GM03348 (cell line): ENCODE measurements at regions not wholly inside any gene's neighbourhood (a gene's known extent, or its start where the extent isn't known, plus 50 kb on each side); places are given as distances from the start of the nearest gene placed in this dataset.

ENCODE experiments used
- DNase-seq: peaks from one replicate; pipeline ENCODE4 v3.0.0; 2012; ENCODE audit warnings: low spot score

- DNase-seq = peak; percentile 16
Measured at GRCh38 chr7:46810986-46811385, 770.9 kb downstream of the TNS3 start.

GRCh38 chr7:46809886-46810285, 772.0 kb downstream of the TNS3 start:
- DNase-seq = no peak

- no peak for DNase-seq
Measured at GRCh38 chr7:46806856-46807255, 775.1 kb downstream of the TNS3 start.

GRCh38 chr7:46802479-46802878, 779.4 kb downstream of the TNS3 start:
- DNase-seq = no peak

- DNase-seq = no peak
Measured at GRCh38 chr7:46791188-46791587, 790.7 kb downstream of the TNS3 start.

GRCh38 chr7:46786995-46787394, 794.9 kb downstream of the TNS3 start:
- DNase-seq = no peak

- DNase-seq = no peak
Measured at GRCh38 chr7:46786221-46786954, 795.5 kb downstream of the TNS3 start.

GRCh38 chr7:46784732-46785131, 797.2 kb downstream of the TNS3 start:
- DNase-seq = peak; percentile 7

- no peak for DNase-seq
Measured at GRCh38 chr7:46781901-46782439, 799.9 kb downstream of the TNS3 start.

- DNase-seq = peak; percentile 38
Measured at GRCh38 chr7:46776790-46777189, 805.1 kb downstream of the TNS3 start.

- no peak for DNase-seq
Measured at GRCh38 chr7:46775776-46776175, 806.1 kb downstream of the TNS3 start.

GRCh38 chr7:46775020-46775419, 806.9 kb downstream of the TNS3 start:
- no peak for DNase-seq

- DNase-seq = no peak
Measured at GRCh38 chr7:46774515-46774914, 807.4 kb downstream of the TNS3 start.

- no peak for DNase-seq
Measured at GRCh38 chr7:46772776-46773175, 809.1 kb downstream of the TNS3 start.

GRCh38 chr7:46767071-46767470, 814.8 kb downstream of the TNS3 start:
- DNase-seq = no peak

- peak; percentile 76 for DNase-seq
Measured at GRCh38 chr7:46764100-46764936, 817.6 kb downstream of the TNS3 start.

- no peak for DNase-seq
Measured at GRCh38 chr7:46763344-46763743, 818.6 kb downstream of the TNS3 start.

- DNase-seq = peak; percentile 58
Measured at GRCh38 chr7:46759711-46760480, 822.0 kb downstream of the TNS3 start.

- no peak for DNase-seq
Measured at GRCh38 chr7:46756996-46757395, 824.9 kb downstream of the TNS3 start.

- DNase-seq = no peak
Measured at GRCh38 chr7:46756256-46756655, 825.7 kb downstream of the TNS3 start.

GRCh38 chr7:46755120-46756034, 826.5 kb downstream of the TNS3 start:
- no peak for DNase-seq
